Pancreas (tissue), 10 donors: ENCODE measurements at regions not wholly inside any gene's neighbourhood (a gene's known extent, or its start where the extent isn't known, plus 50 kb on each side); places are given as distances from the start of the nearest gene placed in this dataset.

Source experiments
- ATAC-seq, 4 donors: fragments of 200-7000 bp; cut with Tn5 transposase; one replicate each; pipeline versions ENCODE4 v1.8.0 to v1.9.1; 2020; ENCODE audit warnings: mild to moderate bottlenecking in 4 of 4, moderate library complexity in 4 of 4
- DNase-seq, 6 donors: peaks; one replicate each; pipeline ENCODE4 v3.0.0-alpha.2; 2020
- FAIRE-seq: peaks from 2 replicates; lab custom pipeline; 2012; peaks lifted over from hg19 to GRCh38; lab: Jason Lieb, UNC
- H3K27ac ChIP-seq, 4 donors: fragments of 200-600 bp; sonication (generic); 1 replicate in 3 of 4; 2 replicates in 1 of 4; pipeline versions ENCODE4 v1.5.0 to v1.8.0; 2020
- H3K27me3 ChIP-seq, 4 donors: fragments of 200-600 bp; one replicate each; pipeline ENCODE4 v1.8.0; 2021
- H3K36me3 ChIP-seq, 3 donors: fragments of 200-600 bp; sonication (generic) in 1 of 3; one replicate each; pipeline versions ENCODE4 v1.5.0 to v1.8.0; 2020 to 2021
- H3K4me1 ChIP-seq, 3 donors: fragments of 200-600 bp; one replicate each; pipeline ENCODE4 v1.8.0; 2021
- H3K4me3 ChIP-seq, 4 donors: fragments of 200-600 bp; sonication (generic) in 2 of 4; one replicate each; pipeline versions ENCODE4 v1.5.0 to v1.8.0; 2020 to 2021
- H3K9me3 ChIP-seq, 4 donors: fragments of 200-600 bp; one replicate each; pipeline ENCODE4 v1.8.0; 2021
- CTCF ChIP-seq, 4 donors: fragments of 200-600 bp; sonication (generic) in 3 of 4; IDR thresholded peaks; one replicate each; pipeline versions ENCODE4 v1.5.0 to v1.8.0; 2021; ENCODE audit warnings: antibody characterized with exemption in 4 of 4
- WGBS, 2 donors: extraction: QIAGEN DNeasy Blood & Tissue Kit; methylation state at CpG; one replicate each; pipeline ENCODE4 v1.1.7; 2013; 5-methylcytosine and 5-hydroxymethylcytosine counted together
- intact Hi-C, 3 donors: fragments of 100-400 bp; cut with DNase I; formaldehyde crosslinking; loops; one replicate each; pipeline versions ENCODE4 v1.11.1 to v1.14.2; 2022
- donor health status: healthy with polysubstance abuse.
- donor health status: DM: no; HTN: no; CAD: no; lungs with moderate emphysema.
- donor health status: DM: no; HTN: no; CAD: no.
- donor health status: control.
- donor health status: control.
- donor health status: Bipolar disorder and iron deficiency.
- donor health status: DM: yes; HTN: yes; CAD: no.
- donor health status: DM: no; HTN: no; CAD: no.
- donor health status: DM: no; HTN: no; CAD: no.
- donor health status: DM: yes; HTN: yes; CAD: no.

GRCh38 chr18:78069784-78070664 lies 820.4 kb downstream of the GALR1 start:
- H3K4me3 ChIP-seq: no peak overlapping the region
- no peaks in the 10 kb centered on the region for H3K36me3 ChIP-seq
- ATAC-seq (peak in 2 of 4 donors; percentile 26 to 31), FAIRE-seq (no peak), DNase-seq (peak in 1 of 6 donors; percentile 13)
- intact Hi-C loops: no loop called here
- 46 to 61% methylated on average over 13 of the region's 13 CpGs for WGBS, 2 donors
- no peak for TF ChIP-seq CTCF (IDR thresholded peaks at IDR 0.05)
- H3K27ac ChIP-seq: no peak overlapping the region
- H3K27me3 ChIP-seq: peaks cover 0 to 2% (median 0%) of the 10 kb centered on the region in 4 donors
- H3K4me1 ChIP-seq: no peaks in the 10 kb centered on the region
- H3K9me3 ChIP-seq: no peaks in the 10 kb centered on the region

- TF ChIP-seq CTCF (IDR thresholded peaks at IDR 0.05): no peak
- ATAC-seq: no peak
- Histone ChIP-seq H3K9me3 (no peaks in the 10 kb centered on the region), H3K27ac (no peak overlapping the region), H3K36me3 (no peaks in the 10 kb centered on the region), H3K27me3 (peaks cover 0 to 6% (median 0%) of the 10 kb centered on the region in 4 donors), H3K4me1 (no peaks in the 10 kb centered on the region), H3K4me3 (no peak overlapping the region)
- intact Hi-C loops: no loop called here
- no peak for FAIRE-seq
- WGBS, 2 donors: 61 to 73% methylated on average over 19 of the region's 19 CpGs
- DNase-seq: no peak
Measured at GRCh38 chr18:78071166-78071710, 821.6 kb downstream of the GALR1 start.

- no peak for FAIRE-seq
Measured at GRCh38 chr18:78071776-78072175, 822.1 kb downstream of the GALR1 start.

GRCh38 chr18:78072375-78072774 lies 822.7 kb downstream of the GALR1 start:
- H3K27ac ChIP-seq: no peak overlapping the region
- no peak for ATAC-seq
- no peaks in the 10 kb centered on the region for H3K4me1 ChIP-seq
- no peaks in the 10 kb centered on the region for H3K36me3 ChIP-seq
- DNase-seq: no peak
- intact Hi-C loops: no loop called here
- peaks cover 0 to 15% (median 0%) of the 10 kb centered on the region in 4 donors for H3K27me3 ChIP-seq
- no peak overlapping the region for H3K4me3 ChIP-seq
- no peak for TF ChIP-seq CTCF (IDR thresholded peaks at IDR 0.05)
- FAIRE-seq: no peak
- no peaks in the 10 kb centered on the region for H3K9me3 ChIP-seq
- WGBS, 2 donors: 58 to 59% methylated on average over 14 of the region's 14 CpGs

More at GRCh38 chr18:78071776-78072175, 822.1 kb downstream of the GALR1 start:
- Histone ChIP-seq H3K36me3 (no peaks in the 10 kb centered on the region), H3K4me3 (no peak overlapping the region), H3K27ac (no peak overlapping the region), H3K4me1 (no peaks in the 10 kb centered on the region), H3K9me3 (no peaks in the 10 kb centered on the region), H3K27me3 (peaks cover 0 to 9% (median 0%) of the 10 kb centered on the region in 4 donors)
- intact Hi-C loops: no loop called here
- ATAC-seq (no peak), DNase-seq (no peak)
- WGBS, 2 donors: 53 to 62% methylated on average over 3 of the region's 3 CpGs
- TF ChIP-seq CTCF (IDR thresholded peaks at IDR 0.05): no peak

GRCh38 chr18:78073275-78073674 lies 823.6 kb downstream of the GALR1 start:
- Histone ChIP-seq H3K4me1 (no peaks in the 10 kb centered on the region), H3K36me3 (no peaks in the 10 kb centered on the region), H3K27me3 (peaks cover 0 to 21% (median 0%) of the 10 kb centered on the region in 4 donors), H3K9me3 (no peaks in the 10 kb centered on the region), H3K4me3 (no peak overlapping the region), H3K27ac (no peak overlapping the region)
- FAIRE-seq (no peak), ATAC-seq (no peak), DNase-seq (no peak)
- intact Hi-C loops: no loop called here
- WGBS, 2 donors: 46 to 57% methylated on average over 5 of the region's 5 CpGs
- no peak for TF ChIP-seq CTCF (IDR thresholded peaks at IDR 0.05)
